Fibroblast of lung (primary cell): ENCODE measurements at regions not wholly inside any gene's neighbourhood (a gene's known extent, or its start where the extent isn't known, plus 50 kb on each side); places are given as distances from the start of the nearest gene placed in this dataset.

ENCODE experiments used
- CTCF ChIP-seq, 2 donors: IDR thresholded peaks in 1 of 2; conservative IDR thresholded peaks in 1 of 2; 1 replicate in 1 of 2; 2 replicates in 1 of 2; pipeline ENCODE4 v1.5.1; 2011 to 2012; ENCODE audit warnings: low read length in 2 of 2, control low read depth in 1 of 2, inconsistent platforms in 1 of 2, low read depth in 1 of 2, mild to moderate bottlenecking in 1 of 2
- EZH2 ChIP-seq: IDR thresholded peaks from 2 replicates; pipeline ENCODE4 v1.5.1; 2012; ENCODE audit warnings: low read length, control low read depth, mild to moderate bottlenecking; ENCODE audit errors: missing control alignments

GRCh38 chr20:47857187-47857568 lies 71.9 kb upstream of the SULF2 start:
- TF ChIP-seq CTCF (conservative IDR thresholded peaks at IDR 0.05 in 1 of 2, IDR thresholded peaks at IDR 0.05 in 1 of 2; ENCODE audit: low read depth in 1 of 2, low read length in 2 of 2) (no peak), EZH2 (no peak)
